ENCODE measurements at regions not wholly inside any gene's neighbourhood (a gene's known extent, or its start where the extent isn't known, plus 50 kb on each side); places are given as distances from the start of the nearest gene placed in this dataset.

DNA sequence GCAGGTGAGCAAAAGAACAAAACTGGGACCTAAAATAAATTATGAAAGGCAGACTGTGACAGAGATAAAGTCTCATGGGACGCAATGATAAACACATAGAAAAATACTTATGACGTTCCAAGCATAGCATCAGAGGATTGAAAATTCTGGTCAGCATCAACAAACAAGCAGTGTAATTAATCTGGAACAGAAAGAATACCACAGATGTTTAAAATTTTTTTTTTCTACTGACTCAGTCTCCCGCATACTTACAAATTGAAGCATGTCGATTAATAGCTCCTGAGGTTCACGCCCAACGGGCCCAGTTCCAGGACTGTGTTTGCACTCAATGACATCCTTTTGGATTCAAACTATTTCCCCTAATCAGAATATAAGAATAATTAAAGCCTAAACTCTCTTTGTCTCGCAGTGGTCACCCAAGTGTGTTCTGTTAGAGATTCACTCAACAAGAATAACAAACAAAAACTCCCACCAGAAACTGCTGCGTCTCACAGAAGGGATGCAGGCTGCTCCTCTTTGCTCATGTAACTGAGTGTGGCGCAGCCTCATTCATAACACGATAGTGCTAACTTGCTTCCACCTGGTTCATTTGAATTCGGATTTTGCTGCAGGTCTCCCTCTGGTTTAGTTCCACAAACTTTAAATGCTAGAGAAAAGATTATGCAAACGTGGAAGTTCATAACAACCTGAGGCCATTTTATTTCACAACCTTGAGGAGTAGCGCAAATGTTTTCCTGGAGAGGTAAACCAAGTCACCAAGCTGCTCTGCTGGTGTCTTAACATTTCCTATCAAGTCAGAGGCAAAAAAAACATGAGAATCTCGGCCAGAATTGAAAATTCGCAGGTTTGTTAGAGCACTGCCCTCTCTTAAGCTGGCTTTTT lies 69.0 kb upstream of the CITED2 start:
- H3K27me3 ChIP-seq (ENCODE audit: insufficient read depth, low read length), result no peaks in the 10 kb centered on the region
- no peaks in the 10 kb centered on the region for H3K9me3 ChIP-seq (ENCODE audit: low read length)
- H3K36me3 ChIP-seq (ENCODE audit: insufficient read depth, low read length), result no peaks in the 10 kb centered on the region
- H2AFZ ChIP-seq (ENCODE audit: low read depth, low read length), result no peak overlapping the region
- no peak overlapping the region for H3K4me3 ChIP-seq (ENCODE audit: low read length)
- H3K4me1 ChIP-seq (ENCODE audit: insufficient read depth, low read length), result peaks cover 8% of the 10 kb centered on the region

- Histone ChIP-seq H3K9me3 (ENCODE audit: low read length) (no peaks in the 10 kb centered on the region), H3K4me3 (ENCODE audit: low read length) (no peak overlapping the region), H2AFZ (ENCODE audit: low read depth, low read length) (no peak overlapping the region), H3K36me3 (ENCODE audit: insufficient read depth, low read length) (no peaks in the 10 kb centered on the region), H3K4me1 (ENCODE audit: insufficient read depth, low read length) (peaks cover 4% of the 10 kb centered on the region), H3K27me3 (ENCODE audit: insufficient read depth, low read length) (no peaks in the 10 kb centered on the region)
These were observed 67.8 kb upstream of the CITED2 start for GRCh38 chr6:139442188-139442671.

- Histone ChIP-seq H3K27me3 (ENCODE audit: insufficient read depth, low read length) (no peaks in the 10 kb centered on the region), H3K4me1 (ENCODE audit: insufficient read depth, low read length) (no peaks in the 10 kb centered on the region), H3K9me3 (ENCODE audit: low read length) (no peaks in the 10 kb centered on the region), H3K36me3 (ENCODE audit: insufficient read depth, low read length) (no peaks in the 10 kb centered on the region), H2AFZ (ENCODE audit: low read depth, low read length) (no peak overlapping the region), H3K4me3 (ENCODE audit: low read length) (no peak overlapping the region)
These were observed 64.9 kb upstream of the CITED2 start for GRCh38 chr6:139439349-139439748.

DNA sequence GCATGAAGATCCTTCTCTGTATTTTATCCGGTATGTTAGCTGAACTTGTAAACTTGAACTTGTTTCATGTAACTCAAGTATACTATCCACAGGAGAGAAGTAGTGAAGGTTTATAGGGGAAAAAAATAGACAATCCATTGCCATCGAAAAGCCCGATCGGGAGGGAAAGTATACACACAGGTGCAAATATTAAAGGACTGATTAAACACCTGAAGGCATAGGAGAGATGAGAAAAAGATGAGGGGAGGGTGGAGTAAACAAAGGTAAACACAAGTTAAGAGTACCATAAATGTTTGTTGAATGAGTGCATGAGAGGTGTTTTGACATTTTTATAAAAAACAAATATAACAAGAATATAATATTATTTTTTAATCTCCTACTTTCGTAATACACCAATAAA lies 64.3 kb upstream of the CITED2 start:
- no peaks in the 10 kb centered on the region for H3K27me3 ChIP-seq (ENCODE audit: insufficient read depth, low read length)
- H3K4me3 ChIP-seq (ENCODE audit: low read length), result no peak overlapping the region
- no peak overlapping the region for H2AFZ ChIP-seq (ENCODE audit: low read depth, low read length)
- no peaks in the 10 kb centered on the region for H3K4me1 ChIP-seq (ENCODE audit: insufficient read depth, low read length)
- H3K36me3 ChIP-seq (ENCODE audit: insufficient read depth, low read length), result no peaks in the 10 kb centered on the region
- H3K9me3 ChIP-seq (ENCODE audit: low read length), result no peaks in the 10 kb centered on the region

- no peaks in the 10 kb centered on the region for H3K36me3 ChIP-seq (ENCODE audit: insufficient read depth, low read length)
- no peak overlapping the region for H3K4me3 ChIP-seq (ENCODE audit: low read length)
- H3K27me3 ChIP-seq (ENCODE audit: insufficient read depth, low read length), result no peaks in the 10 kb centered on the region
- H3K9me3 ChIP-seq (ENCODE audit: low read length), result peaks cover under 1% of the 10 kb centered on the region
- H2AFZ ChIP-seq (ENCODE audit: low read depth, low read length), result no peak overlapping the region
- no peaks in the 10 kb centered on the region for H3K4me1 ChIP-seq (ENCODE audit: insufficient read depth, low read length)
These were observed 62.5 kb upstream of the CITED2 start for GRCh38 chr6:139436957-139437348.

- Histone ChIP-seq H3K9me3 (ENCODE audit: low read length) (peaks cover 4% of the 10 kb centered on the region), H3K4me1 (ENCODE audit: insufficient read depth, low read length) (no peaks in the 10 kb centered on the region), H3K4me3 (ENCODE audit: low read length) (no peak overlapping the region), H3K27me3 (ENCODE audit: insufficient read depth, low read length) (no peaks in the 10 kb centered on the region), H3K36me3 (ENCODE audit: insufficient read depth, low read length) (no peaks in the 10 kb centered on the region), H2AFZ (ENCODE audit: low read depth, low read length) (no peak overlapping the region)
These were observed 61.9 kb upstream of the CITED2 start for GRCh38 chr6:139436200-139436956.

- Histone ChIP-seq H2AFZ (ENCODE audit: low read depth, low read length) (no peak overlapping the region), H3K4me1 (ENCODE audit: insufficient read depth, low read length) (peaks cover 8% of the 10 kb centered on the region), H3K36me3 (ENCODE audit: insufficient read depth, low read length) (no peaks in the 10 kb centered on the region), H3K27me3 (ENCODE audit: insufficient read depth, low read length) (no peaks in the 10 kb centered on the region), H3K4me3 (ENCODE audit: low read length) (no peak overlapping the region), H3K9me3 (ENCODE audit: low read length) (peaks cover 4% of the 10 kb centered on the region)
These were observed 59.4 kb upstream of the CITED2 start for GRCh38 chr6:139433631-139434419.

- no peak overlapping the region for H3K4me3 ChIP-seq (ENCODE audit: low read length)
- H3K36me3 ChIP-seq (ENCODE audit: insufficient read depth, low read length), result no peaks in the 10 kb centered on the region
- H3K27me3 ChIP-seq (ENCODE audit: insufficient read depth, low read length), result no peaks in the 10 kb centered on the region
- H3K9me3 ChIP-seq (ENCODE audit: low read length), result peaks cover 4% of the 10 kb centered on the region
- H2AFZ ChIP-seq (ENCODE audit: low read depth, low read length), result no peak overlapping the region
- H3K4me1 ChIP-seq (ENCODE audit: insufficient read depth, low read length), result peaks cover 8% of the 10 kb centered on the region
These were observed 57.1 kb upstream of the CITED2 start for GRCh38 chr6:139431602-139431956.

- Histone ChIP-seq H3K4me3 (ENCODE audit: low read length) (no peak overlapping the region), H3K4me1 (ENCODE audit: insufficient read depth, low read length) (peaks cover 8% of the 10 kb centered on the region), H3K27me3 (ENCODE audit: insufficient read depth, low read length) (no peaks in the 10 kb centered on the region), H2AFZ (ENCODE audit: low read depth, low read length) (no peak overlapping the region), H3K9me3 (ENCODE audit: low read length) (peaks cover 4% of the 10 kb centered on the region), H3K36me3 (ENCODE audit: insufficient read depth, low read length) (no peaks in the 10 kb centered on the region)
These were observed 56.6 kb upstream of the CITED2 start for GRCh38 chr6:139430899-139431601.

- Histone ChIP-seq H3K9me3 (ENCODE audit: low read length) (peaks cover 4% of the 10 kb centered on the region), H3K4me1 (ENCODE audit: insufficient read depth, low read length) (peaks cover 8% of the 10 kb centered on the region), H3K4me3 (ENCODE audit: low read length) (no peak overlapping the region), H3K36me3 (ENCODE audit: insufficient read depth, low read length) (no peaks in the 10 kb centered on the region), H3K27me3 (ENCODE audit: insufficient read depth, low read length) (no peaks in the 10 kb centered on the region), H2AFZ (ENCODE audit: low read depth, low read length) (peak overlapping the region; percentile 30)
These were observed 55.2 kb upstream of the CITED2 start for GRCh38 chr6:139429580-139430145.

GRCh38 chr6:139427199-139427598 lies 52.8 kb upstream of the CITED2 start:
- peaks cover 4% of the 10 kb centered on the region for H3K9me3 ChIP-seq (ENCODE audit: low read length)
- H3K4me3 ChIP-seq (ENCODE audit: low read length), result no peak overlapping the region
- peaks cover 8% of the 10 kb centered on the region for H3K4me1 ChIP-seq (ENCODE audit: insufficient read depth, low read length)

DNA sequence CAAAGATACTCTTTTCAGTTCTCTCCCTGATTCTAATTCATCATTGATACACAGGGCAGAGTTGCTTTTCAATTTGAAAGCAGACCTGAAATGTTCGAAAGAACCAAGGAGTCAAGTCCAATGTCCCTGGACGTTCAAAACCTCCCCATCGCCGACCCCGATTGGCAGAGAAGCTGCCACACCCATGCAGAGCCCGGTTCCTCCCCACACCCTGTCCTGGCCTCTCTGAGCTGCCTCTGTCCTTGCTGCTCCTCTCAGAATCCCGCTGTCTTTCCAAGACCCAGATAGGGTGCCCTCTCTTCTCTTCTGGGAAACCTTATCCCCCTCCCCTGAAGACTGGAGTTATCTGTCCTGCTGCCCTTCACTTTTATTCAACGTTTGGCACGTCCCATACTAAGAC lies 52.3 kb upstream of the CITED2 start:
- Histone ChIP-seq H3K36me3 (ENCODE audit: insufficient read depth, low read length) (no peaks in the 10 kb centered on the region), H3K9me3 (ENCODE audit: low read length) (peaks cover 2% of the 10 kb centered on the region), H3K4me1 (ENCODE audit: insufficient read depth, low read length) (peaks cover 8% of the 10 kb centered on the region), H2AFZ (ENCODE audit: low read depth, low read length) (no peak overlapping the region), H3K4me3 (ENCODE audit: low read length) (no peak overlapping the region), H3K27me3 (ENCODE audit: insufficient read depth, low read length) (no peaks in the 10 kb centered on the region)

More at GRCh38 chr6:139427199-139427598, 52.8 kb upstream of the CITED2 start:
- H3K36me3 ChIP-seq (ENCODE audit: insufficient read depth, low read length), result no peaks in the 10 kb centered on the region
- no peak overlapping the region for H2AFZ ChIP-seq (ENCODE audit: low read depth, low read length)
- no peaks in the 10 kb centered on the region for H3K27me3 ChIP-seq (ENCODE audit: insufficient read depth, low read length)

Data from neuron (in vitro differentiated cells).